Ishikawa (cell line): ENCODE measurements at regions not wholly inside any gene's neighbourhood (a gene's known extent, or its start where the extent isn't known, plus 50 kb on each side); places are given as distances from the start of the nearest gene placed in this dataset.

Source experiments
- CEBPB ChIP-seq: IDR thresholded peaks from 2 replicates; pipeline ENCODE4 v1.6.1; 2012
- CREB1 ChIP-seq: IDR thresholded peaks from 2 replicates; pipeline ENCODE4 v1.6.1; 2012; ENCODE audit warnings: low read depth
- EGR1 ChIP-seq: IDR thresholded peaks from 2 replicates; pipeline ENCODE4 v1.6.1; 2012
- EP300 ChIP-seq: IDR thresholded peaks from 2 replicates; pipeline ENCODE4 v1.6.1; 2012; ENCODE audit warnings: borderline replicate concordance
- FOXM1 ChIP-seq: IDR thresholded peaks from 2 replicates; pipeline ENCODE4 v1.6.1; 2012; ENCODE audit warnings: low read depth, borderline replicate concordance
- MAX ChIP-seq: IDR thresholded peaks from 2 replicates; pipeline ENCODE4 v1.6.1; 2012
- NFIC ChIP-seq: IDR thresholded peaks from 2 replicates; pipeline ENCODE4 v1.6.1; 2012
- RAD21 ChIP-seq: IDR thresholded peaks from 2 replicates; pipeline ENCODE4 v1.6.1; 2012; ENCODE audit warnings: low read depth
- REST ChIP-seq: IDR thresholded peaks from 2 replicates; pipeline ENCODE4 v1.6.1; 2012; ENCODE audit warnings: low read depth, mild to moderate bottlenecking
- TAF1 ChIP-seq: IDR thresholded peaks from 2 replicates; pipeline ENCODE4 v1.6.1; 2012; ENCODE audit warnings: low read depth, mild to moderate bottlenecking
- TCF12 ChIP-seq: IDR thresholded peaks from 2 replicates; pipeline ENCODE4 v1.6.1; 2012; ENCODE audit warnings: low read depth
- TEAD4 ChIP-seq: IDR thresholded peaks from 2 replicates; pipeline ENCODE4 v1.6.1; 2012
- USF1 ChIP-seq: IDR thresholded peaks from 2 replicates; pipeline ENCODE4 v1.6.1; 2012
- YY1 ChIP-seq: IDR thresholded peaks from 2 replicates; pipeline ENCODE4 v1.6.1; 2012; ENCODE audit warnings: low read depth
- ZBTB7A ChIP-seq: IDR thresholded peaks from 2 replicates; pipeline ENCODE4 v1.6.1; 2012; ENCODE audit warnings: low read depth

GRCh38 chr12:92218394-92219077 lies 72.9 kb upstream of the BTG1 start:
- TF ChIP-seq CEBPB (no peak), YY1 (no peak), EP300 (no peak), USF1 (no peak), TEAD4 (no peak), ZBTB7A (no peak), TCF12 (no peak), FOXM1 (no peak), NFIC (no peak)

GRCh38 chr12:92216092-92216491 lies 70.4 kb upstream of the BTG1 start:
- TF ChIP-seq CEBPB (no peak), TAF1 (no peak), USF1 (no peak), RAD21 (no peak), REST (no peak), NFIC (no peak), EGR1 (no peak), YY1 (no peak), MAX (no peak)

- TF ChIP-seq CREB1 (no peak), USF1 (no peak), YY1 (no peak), FOXM1 (no peak), REST (no peak), TAF1 (no peak), MAX (no peak), TEAD4 (no peak)
These were observed 69.7 kb upstream of the BTG1 start for GRCh38 chr12:92215358-92215757.

- TF ChIP-seq NFIC: no peak
- no peak for TF ChIP-seq ZBTB7A
- no peak for TF ChIP-seq TEAD4
- no peak for TF ChIP-seq CREB1
- TF ChIP-seq RAD21: no peak
- TF ChIP-seq TAF1: no peak
- no peak for TF ChIP-seq YY1
- no peak for TF ChIP-seq USF1
- no peak for TF ChIP-seq MAX
- TF ChIP-seq FOXM1: no peak
- TF ChIP-seq EP300: no peak
- no peak for TF ChIP-seq TCF12
- TF ChIP-seq CEBPB: no peak
These were observed 67.5 kb upstream of the BTG1 start for GRCh38 chr12:92213166-92213565.

- TF ChIP-seq NFIC: no peak
- no peak for TF ChIP-seq TAF1
- TF ChIP-seq RAD21: no peak
These were observed 64.4 kb upstream of the BTG1 start for GRCh38 chr12:92210071-92210470.
